Inflammatory macrophage treated with lipopolysaccharide for 4 hours (primary cell): ENCODE measurements at regions not wholly inside any gene's neighbourhood (a gene's known extent, or its start where the extent isn't known, plus 50 kb on each side); places are given as distances from the start of the nearest gene placed in this dataset.
"Not testable (repeated sequence)": the region's sequence is repeated elsewhere in the genome, so short reads cannot be mapped to it uniquely, and the experiment has no call there.

Experiments
- DNase-seq: peaks from one replicate; pipeline ENCODE4 v3.0.0-alpha.2; 2020

DNA sequence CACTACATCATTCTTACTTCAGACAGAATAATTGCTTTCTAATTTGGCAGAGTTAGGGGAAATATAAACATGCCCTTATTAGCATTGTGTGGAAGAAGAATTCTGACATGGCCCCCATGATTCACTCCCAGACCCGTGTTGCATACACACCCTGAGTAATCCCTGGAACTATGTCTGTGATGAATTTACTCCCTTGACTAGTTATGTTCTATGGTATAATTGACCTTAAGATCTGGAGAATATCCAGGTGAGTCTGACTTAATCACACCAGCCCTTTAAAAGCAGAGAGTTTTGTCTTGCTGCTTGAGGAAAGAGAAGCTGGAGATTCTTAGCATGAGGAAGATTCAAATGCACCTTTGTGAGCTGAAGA lies 262.9 kb downstream of the SOX4 start:
- DNase-seq, result peak; percentile 63

DNA sequence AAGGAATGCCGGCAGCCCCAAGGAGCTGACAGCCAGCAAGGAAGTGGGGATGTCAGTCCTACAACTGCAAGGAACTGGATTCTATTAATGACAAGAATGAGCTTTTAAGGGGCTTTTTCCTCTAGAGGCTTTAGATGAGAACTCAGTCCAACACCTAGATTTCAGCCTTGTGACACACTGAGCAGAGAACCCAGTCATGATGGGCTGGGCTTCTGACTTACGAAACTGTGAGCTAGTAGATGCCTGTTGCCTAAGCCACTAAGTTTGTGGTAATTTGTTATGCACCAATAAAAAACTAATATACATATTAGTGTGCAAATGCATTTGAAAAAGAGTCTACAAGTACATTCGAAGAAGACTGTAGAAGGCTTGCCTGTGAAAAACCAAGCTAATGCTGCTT lies 263.3 kb downstream of the SOX4 start:
- DNase-seq, result peak; percentile 73

DNA sequence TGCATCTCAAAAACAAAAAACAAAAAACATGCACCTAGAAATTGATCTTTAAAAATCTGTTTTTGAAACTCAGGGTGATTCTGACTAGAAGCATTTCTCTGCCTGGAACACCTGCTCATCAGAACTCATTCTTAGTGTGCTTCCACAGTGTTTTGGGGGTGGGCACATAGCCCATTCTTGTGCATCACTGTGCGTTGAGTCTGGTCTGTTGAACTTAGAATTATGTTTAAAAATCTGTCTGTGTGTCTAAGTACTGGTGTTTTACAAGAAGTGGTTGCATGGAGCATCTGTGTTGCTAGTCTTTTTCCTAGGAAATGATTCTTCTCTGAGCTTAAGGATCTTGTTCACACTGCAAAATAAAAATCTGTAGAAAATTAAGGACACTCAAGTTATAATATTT lies 264.5 kb downstream of the SOX4 start:
- DNase-seq, result no peak

DNA sequence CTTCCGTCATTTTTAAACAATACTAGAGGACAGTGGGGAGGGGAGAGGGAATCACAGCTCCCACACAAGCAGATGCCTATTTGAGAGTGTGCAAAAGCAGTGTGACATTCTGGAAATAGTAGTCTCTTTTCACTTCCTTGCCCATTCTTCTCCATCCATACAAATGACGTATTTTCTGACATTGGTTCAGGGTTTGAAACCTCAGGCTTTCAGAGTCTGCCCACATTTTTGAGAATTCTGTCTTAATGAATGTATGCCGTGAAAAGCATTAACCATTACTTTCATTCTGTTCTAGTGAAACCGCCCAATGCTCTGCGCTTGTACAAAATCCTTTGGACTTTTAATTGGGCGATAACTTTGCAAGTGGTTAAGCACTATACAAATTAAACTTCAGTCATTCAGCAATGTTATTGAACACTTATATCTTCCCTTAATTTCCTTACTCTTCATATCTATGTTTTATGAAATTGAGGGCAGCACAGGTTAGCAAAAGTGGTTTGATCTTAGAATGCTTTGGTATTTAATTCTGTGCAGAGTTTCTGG lies 265.7 kb downstream of the SOX4 start:
- DNase-seq, result no peak

DNA sequence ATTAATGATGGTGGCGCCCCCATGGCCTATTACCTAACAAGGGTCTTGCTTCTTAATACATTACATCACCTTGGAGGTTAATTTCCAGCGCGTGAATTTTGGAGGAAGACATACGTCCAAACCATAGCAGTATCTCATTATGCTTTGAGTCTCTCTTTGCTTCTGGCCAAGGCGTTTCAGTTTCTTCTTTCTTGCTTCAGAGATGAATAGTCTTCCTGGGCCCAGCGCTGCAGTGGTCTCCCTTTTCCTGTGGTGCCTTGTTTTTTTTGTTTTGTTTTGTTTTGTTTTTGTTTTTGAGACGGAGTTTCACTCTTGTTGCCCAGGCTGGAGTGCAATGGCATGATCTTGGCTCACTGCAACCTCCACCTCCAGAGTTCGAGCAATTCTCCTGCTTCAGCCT lies 268.4 kb downstream of the SOX4 start:
- no peak for DNase-seq

DNA sequence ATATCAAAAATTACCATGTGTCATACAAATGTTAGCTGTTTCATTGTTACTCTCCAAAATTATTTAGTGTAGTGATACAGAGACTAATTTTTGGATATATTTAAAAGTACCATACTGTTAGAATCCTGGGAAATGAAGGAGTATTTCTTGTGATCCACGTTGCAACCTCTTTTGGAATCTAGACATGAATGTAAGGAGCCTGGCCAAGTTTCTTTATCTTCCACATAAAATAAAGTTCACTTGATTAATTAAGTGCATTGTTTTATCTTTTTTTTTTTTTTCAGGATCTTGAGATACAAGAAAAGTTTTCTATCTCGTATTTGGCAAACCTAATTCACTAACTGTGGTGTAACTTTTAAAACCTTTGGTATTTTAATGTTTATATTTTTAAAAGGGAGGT lies 270.7 kb downstream of the SOX4 start:
- DNase-seq, result no peak

DNA sequence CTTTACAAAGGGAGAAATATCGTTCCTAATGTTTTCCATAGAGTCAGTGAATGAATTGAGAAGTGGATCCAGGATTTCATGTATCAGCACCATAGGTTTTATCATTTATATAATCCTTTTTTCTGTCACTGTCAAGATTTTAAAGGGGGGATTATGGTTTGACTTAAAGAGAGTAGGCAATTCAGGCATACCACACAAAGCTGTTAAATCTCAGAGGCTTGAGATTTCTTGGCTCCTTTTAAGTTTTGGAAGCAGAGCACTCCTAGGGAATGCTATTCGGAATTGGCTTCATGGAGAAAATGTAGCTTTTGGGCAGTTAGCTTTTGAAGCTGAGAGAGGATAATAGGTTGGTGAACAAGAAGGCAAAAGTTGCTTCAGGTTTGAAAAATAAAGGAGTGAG lies 274.7 kb downstream of the SOX4 start:
- no peak for DNase-seq

DNA sequence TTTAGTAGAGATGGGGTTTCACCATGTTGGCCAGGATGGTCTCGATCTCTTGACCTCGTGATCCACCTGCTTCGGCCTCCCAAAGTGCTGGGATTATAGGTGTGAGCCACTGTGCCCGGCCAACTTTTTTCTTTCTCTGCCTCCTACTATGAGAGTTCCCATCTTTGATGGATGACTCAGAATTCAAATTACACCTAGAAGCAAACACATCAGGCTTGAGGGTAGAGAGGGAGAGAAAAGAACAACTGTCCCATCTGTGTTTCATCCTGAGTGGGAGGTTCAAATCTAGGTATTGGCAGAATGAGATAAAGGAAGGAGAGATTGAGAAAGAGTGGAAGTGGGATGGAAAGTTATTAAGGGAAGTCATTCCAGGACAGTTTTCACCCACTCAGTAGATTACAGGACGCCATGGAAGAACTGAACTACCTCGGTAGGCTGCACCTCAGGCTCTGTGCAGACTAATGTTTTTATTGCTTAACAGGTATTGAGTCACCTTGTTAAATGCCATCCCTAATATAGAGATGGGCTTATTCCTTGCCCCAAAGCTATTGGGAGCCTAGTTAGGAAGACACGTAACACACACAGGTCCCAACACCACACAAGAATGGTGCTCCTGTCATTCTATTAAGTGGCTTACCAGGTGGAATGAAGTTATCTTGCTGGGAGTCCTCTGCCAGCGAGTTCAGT lies 275.7 kb downstream of the SOX4 start:
- no peak for DNase-seq

DNA sequence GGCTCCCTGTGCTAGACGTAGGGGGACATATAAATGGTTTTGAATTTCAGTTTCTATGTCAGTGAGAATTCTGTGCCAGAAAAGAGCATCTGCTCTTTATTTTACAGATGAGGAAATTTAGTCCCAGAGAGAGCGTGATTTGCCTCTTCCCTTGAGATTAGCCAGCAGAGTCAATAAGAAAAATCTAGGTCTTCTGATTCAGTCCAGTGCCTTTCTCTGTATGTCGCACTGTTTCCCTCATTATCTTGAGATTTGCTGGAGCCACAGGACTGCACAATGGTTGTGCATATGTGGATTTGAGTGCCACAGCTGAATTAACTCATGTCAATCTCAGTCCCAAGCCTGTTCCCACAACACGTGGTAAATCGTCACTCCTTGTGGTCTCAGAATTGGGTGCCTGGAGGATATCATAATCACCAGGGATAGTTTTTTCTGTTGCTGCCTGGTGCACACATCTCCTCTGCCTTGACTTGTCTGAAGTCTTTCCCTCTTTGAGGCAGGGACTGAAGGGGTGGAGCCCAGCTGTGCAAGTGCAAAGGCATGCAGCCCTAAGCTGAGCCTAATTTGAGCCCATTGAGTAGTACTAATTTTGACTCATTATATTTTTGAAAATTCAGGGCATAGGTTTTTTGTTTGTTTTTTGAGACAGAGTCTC lies 276.7 kb downstream of the SOX4 start:
- DNase-seq, result no peak

DNA sequence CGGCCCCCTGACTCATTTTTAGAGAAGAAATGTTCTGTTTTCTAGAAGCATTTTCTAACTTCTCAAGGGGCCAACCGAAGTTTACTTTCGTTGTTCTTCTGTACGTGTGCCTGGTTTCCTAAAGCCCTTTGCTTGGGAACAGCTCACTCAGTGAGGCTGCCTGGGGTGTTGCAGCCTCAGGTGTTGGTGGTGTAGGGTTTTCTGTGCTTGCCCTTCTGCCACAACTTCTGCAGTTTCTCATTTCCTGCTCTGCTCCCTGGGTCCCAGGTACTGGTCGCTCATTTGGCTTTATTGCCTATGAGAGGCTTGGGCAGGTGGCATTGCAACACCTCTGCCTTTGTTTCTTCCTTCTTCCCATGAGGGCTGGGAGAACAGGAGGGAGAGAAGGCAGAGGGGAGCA lies 278.3 kb downstream of the SOX4 start:
- no peak for DNase-seq

DNA sequence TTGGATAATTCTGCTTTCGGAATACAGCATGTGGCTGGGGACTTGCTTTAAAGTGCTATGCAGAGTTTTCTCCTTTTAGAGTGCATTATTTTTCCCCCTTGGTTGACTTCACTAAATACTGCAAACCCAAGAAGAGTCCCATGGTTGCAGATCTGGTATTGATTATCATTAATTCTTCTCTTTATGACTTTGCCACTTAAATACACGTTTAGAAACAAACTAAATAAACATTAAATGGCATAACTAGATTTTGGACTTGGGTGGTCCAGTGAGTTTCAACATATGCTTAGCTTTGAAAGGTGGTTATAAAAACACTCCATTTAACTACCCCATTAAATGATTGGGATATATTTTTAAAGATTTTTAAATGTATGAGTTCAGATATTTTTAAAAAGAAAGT lies 279.2 kb downstream of the SOX4 start:
- no peak for DNase-seq

DNA sequence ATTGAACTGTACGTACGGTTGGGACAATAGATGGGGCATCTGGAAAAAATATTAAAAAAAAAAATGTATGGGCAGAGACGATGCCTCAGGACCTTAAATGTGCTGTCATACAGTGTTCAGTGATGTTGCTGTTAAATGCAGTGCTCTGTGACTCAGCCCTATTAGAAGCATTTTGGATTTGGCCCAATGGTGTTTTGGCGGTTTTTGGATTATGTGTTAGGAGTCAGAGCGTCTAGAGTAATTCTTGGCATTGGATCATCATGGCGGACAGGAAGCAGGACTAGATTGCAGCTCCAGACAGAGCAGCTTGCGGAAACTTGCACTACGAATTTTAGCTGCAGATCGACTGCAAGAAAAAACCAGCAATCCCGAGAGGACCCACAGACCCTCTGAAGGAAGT lies 280.0 kb downstream of the SOX4 start:
- DNase-seq, result no peak

DNA sequence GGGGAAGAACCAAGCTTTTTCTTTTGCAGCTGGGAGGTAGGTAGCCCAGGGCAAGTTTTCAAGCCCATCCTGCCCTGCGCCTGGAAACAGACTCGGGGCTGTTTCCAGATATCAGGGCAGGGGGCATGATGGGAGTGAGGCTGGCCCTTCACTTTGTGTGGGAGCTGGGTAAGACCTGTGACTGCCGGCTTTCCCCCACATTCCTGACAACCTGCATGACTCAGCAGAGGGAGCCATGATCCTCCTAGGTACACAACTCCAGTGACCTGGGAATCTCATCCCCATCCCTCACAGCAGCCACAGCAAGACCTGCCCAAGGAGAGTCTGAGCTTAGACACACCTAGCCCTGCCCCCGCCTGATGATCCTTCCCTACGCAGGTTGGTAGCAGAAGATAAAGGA lies 280.8 kb downstream of the SOX4 start:
- DNase-seq, result no peak

DNA sequence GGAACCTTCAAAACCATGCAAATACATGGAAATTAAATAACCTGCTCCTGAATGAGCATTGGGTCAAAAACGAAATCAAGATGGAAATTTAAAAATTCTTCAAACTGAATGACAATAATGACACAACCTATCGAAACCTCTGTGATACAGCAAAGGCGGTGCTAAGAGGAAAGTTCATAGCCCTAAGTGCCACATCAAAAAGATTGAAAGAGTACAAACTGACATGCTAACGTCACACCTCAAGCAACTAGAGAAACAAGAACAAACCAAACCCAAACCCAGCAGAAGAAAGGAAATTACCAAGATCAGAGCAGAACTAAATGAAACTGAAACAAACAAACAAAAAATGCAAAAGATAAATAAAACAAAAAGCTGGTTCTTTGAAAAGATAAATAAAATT lies 283.5 kb downstream of the SOX4 start:
- DNase-seq, result not testable (repeated sequence)

DNA sequence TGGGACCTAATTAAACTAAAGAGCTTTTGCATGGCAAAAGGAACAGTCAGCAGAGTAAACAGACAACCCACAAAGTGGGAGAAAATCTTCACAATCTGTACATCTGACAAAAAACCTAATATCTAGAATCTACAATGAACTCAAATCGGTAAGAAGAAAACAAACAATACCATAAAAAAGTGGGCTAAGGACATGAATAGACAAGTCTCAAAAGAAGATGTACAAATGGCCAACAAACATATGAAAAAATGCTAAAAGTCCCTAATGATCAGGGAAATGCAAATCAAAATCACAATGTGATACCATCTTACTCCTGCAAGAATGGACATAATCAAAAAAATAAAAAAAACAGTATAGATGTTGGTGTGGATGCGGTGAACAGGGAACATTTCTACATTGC lies 286.7 kb downstream of the SOX4 start:
- DNase-seq, result not testable (repeated sequence)

DNA sequence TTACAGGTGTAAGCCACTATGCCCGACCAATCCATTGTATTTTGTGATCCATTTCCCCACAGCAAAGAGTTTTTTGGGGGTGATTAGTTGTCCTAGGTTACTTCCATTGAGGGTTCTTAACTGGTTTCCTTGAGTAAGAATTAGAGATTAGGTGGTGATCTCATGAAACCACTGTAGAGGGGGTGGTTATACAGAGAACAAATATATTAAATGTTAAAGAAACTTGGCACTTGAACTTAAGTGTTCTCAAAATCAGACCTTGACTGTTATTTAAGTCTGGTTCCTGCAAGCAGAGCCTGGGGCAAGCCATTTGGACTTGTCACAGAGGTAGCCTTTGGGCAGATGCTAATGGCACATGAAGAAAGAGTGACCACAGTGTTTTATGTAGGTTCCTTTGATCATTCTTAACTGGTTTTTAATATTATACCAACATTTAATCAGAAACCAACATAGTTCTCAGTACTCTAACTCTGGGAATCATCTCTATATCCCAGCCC lies 288.5 kb downstream of the SOX4 start:
- no peak for DNase-seq

DNA sequence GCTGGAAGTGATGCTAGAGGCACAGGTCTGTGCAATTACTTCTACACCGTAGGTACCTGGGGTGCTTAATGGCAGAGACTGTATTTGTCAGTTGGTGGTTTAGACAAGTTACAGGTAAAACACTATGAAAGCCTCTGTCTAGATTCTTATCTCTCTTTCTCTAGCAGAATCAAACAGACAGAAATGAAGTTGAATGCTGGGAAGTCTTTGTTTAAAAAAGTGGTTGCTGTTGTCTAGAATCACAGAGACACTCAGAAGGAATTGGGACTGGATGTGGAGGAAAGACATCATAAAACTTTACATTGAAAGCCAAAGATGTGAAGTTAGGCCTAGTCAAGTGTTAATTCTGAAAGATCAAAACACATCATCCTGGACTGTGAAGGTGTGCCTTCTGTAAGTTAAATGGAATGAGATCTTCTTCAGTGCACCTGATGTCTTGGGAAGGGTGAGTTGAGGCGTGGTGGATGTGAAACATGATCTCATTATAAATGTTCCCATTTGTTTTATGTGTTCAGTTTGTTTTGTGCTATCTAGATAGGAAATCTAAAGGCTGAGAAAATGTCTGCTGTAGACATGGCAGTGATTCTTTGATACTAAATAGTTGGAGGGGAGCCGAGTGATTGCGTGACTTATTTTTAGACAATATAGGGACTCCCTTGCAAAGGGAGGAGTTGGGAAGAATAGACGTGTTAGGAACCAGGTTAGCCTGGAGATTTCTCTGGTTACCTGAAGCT lies 290.2 kb downstream of the SOX4 start:
- DNase-seq, result no peak

DNA sequence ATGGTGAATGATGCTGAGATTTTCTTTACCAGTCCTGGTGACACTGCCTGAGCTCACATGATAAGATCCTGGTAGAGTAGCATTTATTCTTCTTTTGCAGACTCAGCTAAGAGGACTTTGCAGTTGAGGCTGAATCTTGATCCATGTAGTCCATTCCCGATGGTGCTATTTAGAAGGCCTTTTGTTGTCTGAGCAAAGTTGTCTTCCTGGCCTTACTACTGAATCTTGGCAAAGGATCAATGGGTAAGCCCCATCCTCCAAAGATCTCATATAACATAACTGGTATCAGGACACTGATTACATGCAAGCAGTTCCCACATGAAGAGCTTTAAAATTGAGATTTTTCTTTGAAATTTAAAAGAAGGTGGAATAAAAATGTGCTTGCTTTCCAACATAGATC lies 291.6 kb downstream of the SOX4 start:
- no peak for DNase-seq

DNA sequence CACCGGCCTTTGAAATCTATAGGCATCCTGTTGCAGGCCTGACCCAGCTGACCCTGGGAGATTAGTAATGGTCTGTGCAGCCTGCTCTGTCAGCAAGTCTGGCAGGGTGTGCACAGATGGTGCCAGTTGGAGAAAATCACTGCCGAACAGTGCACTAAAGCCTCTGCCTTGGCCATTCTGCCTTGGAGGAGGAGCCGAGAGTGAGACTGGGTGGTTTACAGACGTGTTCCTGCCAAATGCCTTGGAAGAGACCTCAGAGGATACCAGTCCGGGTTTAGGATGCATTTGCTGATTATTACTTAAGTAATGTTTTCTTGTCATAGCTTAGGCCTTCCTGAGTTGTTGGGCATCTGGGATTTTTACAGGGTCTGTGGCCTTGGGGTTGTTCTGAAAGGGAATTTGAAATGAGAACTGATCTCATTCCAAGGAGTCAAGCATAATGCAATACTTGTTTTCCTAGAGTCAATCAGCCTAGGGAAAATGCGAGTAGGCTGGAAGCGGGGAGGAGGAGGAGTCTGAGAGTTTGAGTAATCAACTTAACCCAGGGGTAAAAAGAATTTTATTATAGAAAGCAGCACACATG lies 292.1 kb downstream of the SOX4 start:
- no peak for DNase-seq

DNA sequence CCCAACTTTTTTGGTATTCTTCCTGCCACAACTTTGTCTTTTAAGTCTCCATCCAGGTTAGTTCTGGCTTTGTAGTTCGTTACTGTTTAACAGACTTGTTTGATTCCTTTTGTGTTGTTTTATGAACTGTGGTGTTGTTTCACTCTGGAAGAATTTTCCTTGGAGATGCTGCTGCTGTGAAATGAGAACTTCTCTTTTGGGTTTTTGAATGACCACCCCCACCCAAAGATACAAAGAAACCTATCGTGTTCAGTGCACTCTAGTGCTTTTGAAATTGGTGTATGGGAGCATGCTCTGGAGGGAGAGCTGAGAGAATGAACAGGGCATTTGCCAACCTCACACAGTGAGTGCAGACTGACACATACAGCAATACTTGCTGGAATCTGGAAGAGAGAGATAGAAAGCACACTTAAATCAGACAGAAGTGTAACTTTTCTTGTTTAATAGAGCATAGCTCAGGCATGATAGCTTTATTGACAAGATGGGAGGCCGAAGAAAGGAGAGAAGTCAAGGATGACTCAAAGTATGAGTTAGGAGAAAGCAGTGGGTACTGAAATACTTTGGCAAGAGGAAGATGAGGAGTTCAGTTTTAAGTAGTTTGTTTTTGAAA lies 293.1 kb downstream of the SOX4 start:
- no peak for DNase-seq

DNA sequence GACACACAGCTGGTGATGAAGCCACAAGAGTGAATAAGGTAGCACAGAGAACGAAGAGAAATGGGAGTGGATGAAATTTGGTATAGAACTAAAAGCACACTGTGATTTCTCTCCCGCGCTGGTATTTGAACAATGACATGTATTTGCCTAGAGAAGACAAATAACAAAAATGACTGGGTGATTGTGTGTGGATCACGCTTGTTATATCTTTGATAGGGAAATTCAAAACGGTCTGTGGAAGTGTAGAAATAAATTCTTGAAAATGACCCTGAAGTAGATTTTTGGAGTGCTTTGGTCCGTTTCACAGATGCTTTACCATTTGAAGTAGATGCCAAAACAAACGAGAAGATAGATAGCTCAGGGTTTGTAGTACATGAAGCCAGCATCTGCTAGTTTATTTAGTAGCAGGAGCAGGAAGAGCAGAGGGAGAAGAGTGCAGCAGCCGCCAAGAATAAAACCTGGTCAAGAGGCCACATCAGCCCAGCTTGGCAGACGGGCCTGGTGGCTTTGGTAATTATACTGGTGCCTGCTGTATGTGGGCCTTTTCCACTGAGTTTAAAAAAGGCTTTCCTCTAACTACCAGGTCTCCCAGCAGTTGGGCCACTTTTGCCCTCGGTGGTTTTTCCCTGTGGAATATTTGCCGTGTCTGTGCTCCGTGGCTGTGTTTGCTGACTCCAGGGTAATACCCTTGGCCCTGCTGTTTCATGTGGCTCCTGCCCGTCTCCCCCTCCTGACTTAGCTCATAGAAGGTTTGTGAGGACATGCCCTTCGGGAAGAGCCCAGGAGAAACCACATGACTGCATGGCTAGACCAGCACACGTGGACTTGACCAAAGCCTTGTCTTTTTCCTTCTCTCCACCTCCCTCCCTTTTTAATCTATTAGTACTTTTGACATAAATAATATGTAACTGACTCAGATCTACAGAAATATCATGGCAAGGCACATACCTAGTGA lies 294.0 kb downstream of the SOX4 start:
- no peak for DNase-seq

DNA sequence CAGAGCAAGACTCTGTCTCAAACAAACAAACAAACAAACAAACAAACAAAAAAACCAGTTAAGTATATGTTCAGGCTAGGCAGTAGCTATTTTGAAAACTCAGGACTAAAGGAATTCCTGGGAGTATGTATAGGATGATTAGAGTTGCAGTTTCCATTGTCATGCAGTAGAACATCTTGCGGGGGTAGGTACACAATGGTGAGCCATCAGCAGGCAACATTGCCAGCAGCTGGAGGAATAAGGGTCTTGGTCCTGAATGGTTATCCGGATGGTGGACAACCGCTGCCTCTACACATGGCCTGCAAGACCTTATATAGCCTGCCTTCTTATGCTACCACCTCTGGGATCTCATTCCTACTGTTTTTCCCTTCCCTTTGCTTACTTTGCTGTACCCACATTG lies 297.5 kb downstream of the SOX4 start:
- DNase-seq, result no peak
